ENCODE measurements at regions not wholly inside any gene's neighbourhood (a gene's known extent, or its start where the extent isn't known, plus 50 kb on each side); places are given as distances from the start of the nearest gene placed in this dataset.
"Not testable (repeated sequence)": the region's sequence is repeated elsewhere in the genome, so short reads cannot be mapped to it uniquely, and the experiment has no call there.

DNA sequence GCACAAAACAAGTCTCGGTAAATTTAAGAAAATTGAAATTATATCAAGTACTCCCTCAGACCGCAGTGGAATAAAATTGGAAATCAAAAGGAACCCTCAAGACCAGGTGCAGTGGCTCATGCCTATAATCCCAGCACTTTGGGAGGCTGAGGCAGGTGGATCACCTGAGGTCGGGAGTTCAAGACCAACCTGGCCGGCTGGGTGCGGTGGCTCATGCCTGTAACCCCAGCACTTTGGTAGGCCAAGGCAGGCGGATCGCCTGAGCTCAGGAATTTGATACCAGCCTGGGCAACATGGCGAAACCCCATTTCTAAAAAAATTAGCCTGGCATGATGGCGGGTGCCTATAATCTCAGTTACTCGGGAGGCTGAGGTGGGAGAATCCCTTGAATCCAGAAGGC is 135.7 kb upstream of the RAG2 start:
- DNase-seq (ENCODE audit: low read depth in 2 of 2) = not testable (repeated sequence)

DNA sequence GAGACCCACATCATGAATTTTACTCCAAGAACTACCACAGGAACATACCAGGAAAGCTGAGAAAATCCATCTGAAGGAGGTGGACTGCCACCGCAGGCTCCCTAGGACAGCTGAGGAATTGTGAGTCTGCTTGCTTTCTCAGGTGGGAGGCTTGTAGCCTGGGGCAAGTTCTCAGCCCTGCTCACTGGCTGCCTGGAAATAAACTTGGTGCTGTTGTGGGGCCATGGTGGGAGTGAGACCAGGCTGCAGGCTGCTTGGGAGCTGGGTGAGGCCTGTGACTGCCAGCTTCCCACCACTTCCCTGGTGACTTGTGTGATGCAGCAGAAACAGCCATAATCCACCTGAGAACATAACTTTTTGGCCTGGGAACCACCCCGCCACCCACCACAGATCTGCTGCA is 132.7 kb upstream of the RAG2 start:
- DNase-seq (ENCODE audit: low read depth in 2 of 2) = no peak

DNA sequence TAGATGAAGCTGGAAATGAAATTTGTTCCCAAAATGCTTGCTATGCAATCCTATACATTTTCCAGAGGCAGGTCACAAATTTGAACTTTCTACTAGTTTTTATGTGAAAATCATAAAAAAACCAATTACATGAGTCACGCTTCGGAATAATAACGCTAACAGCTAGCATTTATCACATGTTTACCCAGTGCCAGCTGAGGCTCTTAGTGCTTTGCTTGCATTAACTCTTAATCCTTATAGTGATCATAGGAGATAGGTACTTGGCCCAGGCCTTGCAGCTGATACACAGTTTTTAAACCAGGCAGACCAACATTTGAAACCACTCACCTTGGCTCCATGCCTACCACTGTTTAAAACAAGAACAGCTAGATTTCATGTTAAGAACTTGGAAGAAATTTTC is 131.8 kb upstream of the RAG2 start:
- no peak for DNase-seq (ENCODE audit: low read depth in 2 of 2)

DNA sequence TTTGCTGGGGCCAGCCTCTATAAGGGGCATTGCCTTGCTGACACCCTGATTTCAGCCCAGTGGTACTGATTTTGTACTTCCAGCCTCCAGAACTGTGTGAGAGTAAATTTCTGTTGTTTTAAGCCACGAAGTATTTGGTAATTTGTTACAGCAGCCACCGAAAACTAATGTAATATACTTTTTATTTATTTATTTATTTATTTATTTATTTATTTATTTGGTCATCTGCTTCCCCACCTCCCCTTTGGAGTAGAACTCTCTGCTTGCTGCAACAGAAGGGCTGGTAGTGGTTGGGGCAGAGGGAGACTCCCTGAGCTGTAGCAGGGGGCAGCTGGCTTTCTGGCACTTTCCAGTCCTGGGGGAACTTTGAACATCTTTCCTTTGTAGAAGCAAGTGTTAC is 128.4 kb upstream of the RAG2 start:
- DNase-seq (ENCODE audit: low read depth in 2 of 2) = no peak

DNA sequence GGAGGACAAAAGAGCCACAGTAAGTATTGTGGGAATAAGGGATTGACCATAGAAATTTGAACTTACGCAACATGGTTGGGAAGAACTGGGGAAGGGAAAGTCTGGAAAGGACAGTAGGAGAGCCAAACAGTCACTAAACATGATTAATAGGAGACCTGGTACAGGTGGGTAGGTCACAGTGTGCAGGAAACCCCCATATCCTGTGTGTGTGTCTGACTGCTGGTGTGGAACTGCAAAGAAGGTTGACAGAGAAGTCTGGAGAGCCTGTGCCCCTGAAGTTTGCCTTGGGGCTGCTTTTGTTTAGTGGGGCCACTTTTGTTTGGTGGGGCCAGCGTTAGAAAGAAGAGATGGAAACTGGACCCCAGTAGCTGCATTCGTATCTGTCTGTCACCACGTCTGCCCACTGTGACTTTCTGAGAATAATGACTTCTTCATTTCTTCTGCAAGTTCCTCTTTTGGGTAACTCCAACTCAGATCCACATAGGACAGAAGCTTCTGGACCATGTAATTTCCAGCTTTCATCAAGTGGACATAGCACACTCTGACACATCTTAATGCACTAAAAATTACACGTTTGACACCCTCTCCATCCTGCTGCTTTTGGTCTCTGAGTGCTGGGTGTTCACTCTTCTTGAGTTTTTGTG is 126.8 kb upstream of the RAG2 start:
- DNase-seq (ENCODE audit: low read depth in 2 of 2) = no peak

DNA sequence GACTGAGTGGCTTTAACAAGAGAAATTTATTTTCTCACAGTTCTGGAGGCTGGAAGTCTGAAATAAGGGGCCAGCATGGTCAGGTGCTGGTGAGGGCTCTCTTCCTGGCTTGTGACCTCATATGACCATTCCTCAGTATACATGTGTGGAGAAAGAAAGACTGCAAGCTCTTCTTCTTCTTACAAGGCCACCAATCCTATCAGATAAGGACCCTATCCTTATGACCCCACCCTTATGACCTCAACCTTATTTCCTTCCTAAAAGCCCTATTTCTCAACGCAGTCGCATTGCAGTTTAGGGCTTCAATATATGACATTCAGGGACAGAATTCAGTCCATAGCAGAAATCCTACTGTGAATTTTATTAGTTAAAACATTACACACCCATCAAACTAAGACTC is 124.4 kb upstream of the RAG2 start:
- no peak for DNase-seq (ENCODE audit: low read depth in 2 of 2)

DNA sequence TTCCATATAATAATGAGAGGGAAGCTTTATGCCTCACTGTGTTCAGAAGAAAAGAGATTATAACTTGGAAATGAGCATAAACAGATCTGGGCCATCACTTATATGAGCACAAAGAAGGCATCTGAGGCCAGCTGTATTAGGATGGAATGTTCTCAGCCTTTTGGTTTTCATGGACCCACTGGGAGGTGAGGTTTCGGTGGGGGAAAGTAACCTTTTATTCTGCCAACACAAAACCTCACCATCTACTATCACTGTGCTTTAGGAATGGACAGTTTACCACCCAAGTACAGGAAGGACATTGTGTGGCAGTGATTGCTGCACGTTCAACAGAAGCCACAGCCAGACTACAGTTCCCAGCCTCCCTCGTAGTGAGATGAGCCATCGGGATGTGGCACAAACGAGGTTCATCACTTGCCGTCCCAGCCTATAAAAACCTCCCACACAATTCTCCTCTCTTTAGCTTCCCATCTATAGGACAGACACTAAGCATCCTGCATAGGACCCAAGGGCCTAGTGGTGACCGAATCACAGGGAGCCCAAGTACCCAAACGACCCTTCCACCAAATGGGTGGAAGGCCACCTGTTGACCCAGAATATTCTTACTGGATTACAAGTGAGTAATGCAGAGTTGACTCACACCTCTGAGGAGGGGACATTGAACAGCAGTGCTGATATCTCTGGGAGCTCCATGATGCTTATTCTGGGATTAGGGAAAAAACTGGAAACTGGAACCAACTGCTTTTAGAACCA is 121.5 kb upstream of the RAG2 start:
- DNase-seq (ENCODE audit: low read depth in 2 of 2) = no peak

DNA sequence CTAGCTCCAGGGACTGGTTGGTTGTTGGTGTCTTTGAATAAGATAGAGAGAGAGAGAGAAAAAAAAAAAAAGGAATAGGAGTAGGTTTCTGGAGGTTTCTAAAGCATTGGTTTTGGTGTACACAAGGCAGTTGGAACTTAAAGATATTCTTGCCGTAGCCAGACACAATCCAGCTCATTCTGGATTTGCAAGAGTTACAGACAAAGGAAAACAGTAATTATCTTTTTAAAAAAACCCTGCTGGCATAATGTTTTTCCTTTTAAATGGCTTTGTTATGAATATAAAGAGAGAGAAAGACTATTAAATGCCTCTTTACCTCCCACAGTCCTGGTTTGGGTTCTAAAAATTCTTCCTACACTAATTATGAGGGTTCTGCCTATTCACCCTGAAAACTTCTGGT is 120.4 kb upstream of the RAG2 start:
- no peak for DNase-seq (ENCODE audit: low read depth in 2 of 2)

DNA sequence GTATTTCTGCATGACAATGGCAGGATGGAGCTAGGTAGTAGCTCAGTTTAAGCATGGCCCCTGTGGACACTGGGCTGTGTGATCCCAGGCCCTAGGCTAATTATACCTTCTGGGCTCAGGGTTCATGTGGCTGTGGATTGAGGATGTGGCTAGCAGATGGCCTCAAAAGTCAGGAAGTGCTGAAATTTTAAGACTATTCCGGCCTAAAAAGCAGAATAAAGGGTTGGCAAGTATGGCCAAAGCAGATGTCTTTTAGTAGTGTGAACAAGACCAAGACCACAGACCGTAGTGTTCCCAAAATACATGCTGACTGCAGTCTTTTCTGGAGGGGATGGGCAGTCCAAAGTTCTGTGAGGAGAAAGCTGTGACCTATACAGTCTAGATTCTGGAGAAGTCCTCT is 115.7 kb upstream of the RAG2 start:
- no peak for DNase-seq (ENCODE audit: low read depth in 2 of 2)

DNA sequence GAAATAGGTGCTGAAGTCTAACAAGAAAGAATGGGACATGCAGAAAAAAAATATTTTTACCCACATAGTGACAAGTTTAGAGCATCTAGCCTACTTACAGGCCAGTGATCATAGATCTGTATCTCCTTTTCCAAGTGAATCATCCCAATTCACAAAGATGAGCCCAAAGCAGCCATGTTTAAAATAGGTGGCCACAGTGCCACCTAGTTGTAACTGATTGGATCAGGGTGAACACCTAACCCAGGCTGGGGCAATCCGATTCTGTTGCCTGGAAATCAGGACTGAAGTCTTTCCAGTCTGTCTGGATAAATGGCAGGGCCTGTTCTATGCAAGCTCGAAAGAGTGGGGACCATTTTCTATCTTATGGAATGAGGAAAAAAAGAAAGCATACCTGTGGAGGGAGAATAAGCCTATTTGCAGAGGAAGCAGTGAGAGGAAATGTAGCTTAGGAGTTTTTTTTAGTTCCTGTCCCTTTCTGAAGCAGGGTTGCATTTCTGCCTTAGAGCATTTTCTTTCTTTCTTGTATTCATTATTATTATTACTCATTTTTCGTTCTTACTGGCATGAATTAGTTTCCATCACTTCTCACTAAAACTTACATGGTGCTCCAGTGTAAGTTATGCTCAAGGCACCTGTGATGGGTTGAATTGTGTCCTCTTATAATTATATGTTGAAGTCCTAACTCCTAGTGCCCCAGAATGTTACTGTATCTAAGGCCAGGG is 113.2 kb upstream of the RAG2 start:
- no peak for DNase-seq (ENCODE audit: low read depth in 2 of 2)
